Erythroblast (primary cell): ENCODE measurements at regions not wholly inside any gene's neighbourhood (a gene's known extent, or its start where the extent isn't known, plus 50 kb on each side); places are given as distances from the start of the nearest gene placed in this dataset.

Source experiments
- GATA1 ChIP-seq: IDR thresholded peaks from 2 replicates; pipeline ENCODE4 v1.6.1; 2011; ENCODE audit warnings: low read depth, mild to moderate bottlenecking, control low read depth, low read length, moderate library complexity
- POLR2A ChIP-seq: IDR thresholded peaks from 2 replicates; pipeline ENCODE4 v1.6.1; 2011; ENCODE audit warnings: mild to moderate bottlenecking, low read length

- TF ChIP-seq POLR2A (no peak), GATA1 (no peak)
These were observed 364.3 kb upstream of the DDHD1 start for GRCh38 chr14:53517270-53517960.
